HS-5 (cell line): ENCODE measurements at regions not wholly inside any gene's neighbourhood (a gene's known extent, or its start where the extent isn't known, plus 50 kb on each side); places are given as distances from the start of the nearest gene placed in this dataset.

Source experiments
- DNase-seq: peaks from one replicate; pipeline ENCODE4 v3.0.0-alpha.2; 2012; ENCODE audit warnings: low read depth

DNA sequence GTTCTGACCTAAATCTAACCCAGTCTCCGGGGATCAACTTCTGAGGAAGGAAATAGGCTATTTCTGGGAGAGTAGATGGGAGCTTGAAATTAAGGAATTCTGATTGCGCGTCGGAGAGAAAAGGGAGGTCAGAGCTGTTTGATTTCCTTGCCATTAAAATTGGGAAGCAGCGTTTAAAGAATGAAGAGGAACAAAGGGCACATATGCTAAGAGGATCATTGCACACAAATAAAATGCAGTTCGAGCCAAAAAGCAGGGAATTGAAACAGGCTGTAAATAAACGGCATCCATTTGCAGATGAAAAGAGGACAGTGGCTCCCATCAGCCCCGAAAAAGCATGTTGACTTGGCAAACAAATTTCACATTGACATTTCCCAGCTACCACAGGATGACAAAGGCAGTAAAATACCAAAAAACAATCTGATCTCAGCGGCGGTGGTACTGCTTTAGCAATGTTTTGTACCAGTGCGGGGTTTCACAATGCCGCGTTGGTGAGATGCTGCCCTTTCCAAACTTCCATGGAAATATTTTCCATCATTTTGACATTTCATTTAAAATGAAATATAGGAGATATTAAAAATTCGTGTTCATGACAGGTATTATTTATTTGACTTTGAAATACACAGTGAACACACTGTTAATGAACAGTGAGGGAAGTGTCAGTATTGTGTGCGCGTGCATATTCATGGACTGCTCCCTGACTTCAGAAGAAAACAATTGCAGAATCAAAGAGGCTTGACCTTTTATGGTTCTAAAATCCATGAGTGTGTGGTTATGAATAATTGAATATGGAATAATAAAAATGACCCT is 108.8 kb downstream of the SQOR start:
- no peak for DNase-seq

DNA sequence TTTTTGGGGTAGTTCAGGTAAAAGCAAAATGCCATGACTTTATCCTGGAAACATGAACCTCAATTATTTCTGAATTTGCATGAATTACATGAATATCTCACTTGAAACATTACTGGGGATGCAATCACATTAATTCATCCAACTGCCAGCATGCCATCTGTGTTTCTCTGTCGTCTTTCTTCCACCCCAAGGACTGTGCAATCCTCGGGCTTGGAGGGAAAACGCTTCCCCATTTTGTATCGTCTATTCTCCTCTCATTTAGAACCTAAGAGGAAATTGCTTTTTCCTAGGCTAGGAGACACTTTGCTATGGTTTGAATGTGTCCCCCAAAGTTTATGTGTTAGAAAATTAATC is 109.4 kb downstream of the SQOR start:
- no peak for DNase-seq

DNA sequence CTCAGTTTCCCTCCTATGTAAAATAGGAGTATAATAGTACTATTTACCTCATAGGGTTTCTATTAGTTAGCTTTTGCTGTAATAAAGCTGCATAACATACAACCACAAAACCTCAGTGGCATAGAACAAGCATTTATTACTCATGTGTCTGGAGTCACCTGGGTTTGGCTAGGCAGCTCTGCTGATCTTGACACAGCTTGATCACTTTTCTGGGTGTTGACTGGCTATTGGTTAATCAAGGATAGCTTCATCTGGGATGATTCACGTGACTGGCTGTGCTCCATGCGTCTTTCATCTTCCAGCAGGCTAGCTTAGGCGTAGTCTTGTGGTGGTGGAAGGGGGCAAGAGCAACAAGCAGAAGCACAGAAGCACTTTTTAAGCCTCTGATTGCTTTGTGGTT is 112.6 kb downstream of the SQOR start:
- DNase-seq = no peak

DNA sequence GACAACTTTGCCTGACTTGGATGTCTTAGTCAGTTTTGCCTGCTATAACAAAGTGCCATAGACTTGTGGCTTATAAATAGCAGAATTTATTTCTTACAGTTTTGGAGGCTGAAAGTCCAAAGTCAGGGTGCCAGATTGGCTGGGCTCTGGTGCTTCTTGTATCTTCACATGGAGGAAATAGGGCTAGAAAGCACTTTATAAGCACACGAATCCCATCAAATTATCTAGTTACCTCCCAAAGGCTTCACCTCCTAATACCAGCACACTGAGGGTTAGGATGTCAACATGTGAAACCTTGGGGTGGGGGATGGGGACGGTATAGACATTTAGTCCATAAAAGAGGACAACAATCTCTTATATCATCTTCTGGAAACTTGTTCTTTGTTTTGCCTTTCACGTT is 116.8 kb downstream of the SQOR start:
- DNase-seq = no peak

DNA sequence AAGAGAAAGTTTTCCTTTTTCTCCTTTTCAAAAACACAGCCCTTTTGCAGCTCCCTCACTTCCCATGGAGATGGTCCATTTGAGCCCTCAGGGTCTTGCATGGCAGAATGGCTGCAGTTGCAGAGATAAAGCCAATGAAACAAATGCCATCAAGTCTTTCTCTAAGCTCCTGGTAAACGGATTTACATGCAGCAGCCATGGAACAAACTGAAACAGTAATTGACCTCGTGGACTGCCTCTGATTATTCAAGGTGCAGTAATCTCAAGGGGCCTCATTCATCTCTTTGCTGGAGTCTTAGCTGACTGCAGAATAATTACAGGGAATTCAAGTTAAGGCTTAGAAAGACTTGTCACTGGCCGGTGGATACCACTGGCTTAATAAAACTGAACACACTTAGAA is 125.1 kb downstream of the SQOR start:
- DNase-seq = no peak

DNA sequence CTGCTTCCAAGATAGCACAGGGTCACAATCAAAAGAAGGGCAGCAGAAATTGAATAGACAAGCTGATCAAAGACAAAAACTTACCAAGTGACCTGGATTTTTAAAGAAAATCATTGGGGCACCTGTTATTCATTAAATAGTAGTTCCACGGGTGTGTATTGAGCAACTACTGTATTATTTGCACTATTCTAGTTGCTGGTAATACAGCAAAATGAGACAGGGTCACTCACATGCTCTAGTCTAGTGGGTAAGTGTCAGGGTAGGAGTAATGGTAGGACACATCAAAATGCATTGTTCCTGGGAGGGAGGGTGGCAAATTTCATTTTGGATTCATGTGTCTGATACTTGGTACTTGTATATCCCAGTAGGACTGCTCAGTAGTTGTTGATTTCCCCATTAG is 127.9 kb downstream of the SQOR start:
- DNase-seq = no peak

DNA sequence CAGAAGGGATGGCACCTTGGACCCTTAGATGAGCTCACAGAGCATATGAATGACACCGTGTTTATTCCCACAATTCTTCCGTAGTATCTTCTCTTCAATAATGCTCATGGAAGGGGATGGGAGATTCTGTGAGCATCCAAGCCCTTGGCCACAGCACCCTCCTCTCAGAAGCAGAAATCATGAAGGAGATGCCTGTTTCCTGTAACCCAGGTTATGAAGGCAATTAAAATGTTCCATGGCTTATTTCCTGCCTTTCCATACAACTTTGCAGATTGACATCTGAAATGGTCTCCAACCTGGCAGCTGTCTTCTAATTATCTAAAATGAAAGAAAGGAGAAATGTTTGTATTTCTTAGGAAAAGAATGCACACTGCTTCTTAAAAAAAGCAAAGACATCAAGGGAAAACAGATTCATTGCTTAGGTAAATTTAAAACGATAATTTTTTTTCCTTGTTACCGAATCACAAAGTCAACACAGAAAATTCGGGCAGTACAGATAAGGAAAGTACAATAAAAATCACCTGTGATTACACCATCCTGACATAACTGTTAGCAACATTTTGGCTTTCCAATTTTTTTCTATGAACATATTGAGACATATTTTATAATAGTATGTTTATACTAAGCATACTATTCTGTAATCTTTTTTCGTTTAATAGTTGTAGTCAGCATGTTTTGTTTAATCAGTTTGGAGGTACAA is 128.5 kb downstream of the SQOR start:
- DNase-seq = no peak

DNA sequence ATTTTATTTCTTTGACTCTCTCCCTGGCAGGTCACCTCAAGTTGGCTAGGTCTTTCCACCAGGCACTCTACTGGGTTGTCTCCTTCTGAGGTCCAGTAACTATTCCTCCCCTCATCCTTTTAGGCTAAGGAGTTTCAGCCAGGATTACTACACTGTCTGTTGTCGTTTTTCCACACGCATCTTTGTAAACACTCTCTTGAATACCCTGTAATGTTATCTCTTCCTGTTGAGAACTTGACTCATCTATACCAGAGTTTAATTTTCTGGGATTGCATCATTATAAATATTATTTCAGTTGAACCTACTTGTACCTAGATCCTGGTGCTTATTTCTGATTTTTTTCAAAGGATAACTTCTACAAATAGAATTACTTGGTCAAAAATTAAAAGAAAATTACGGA is 138.3 kb downstream of the SQOR start:
- no peak for DNase-seq

DNA sequence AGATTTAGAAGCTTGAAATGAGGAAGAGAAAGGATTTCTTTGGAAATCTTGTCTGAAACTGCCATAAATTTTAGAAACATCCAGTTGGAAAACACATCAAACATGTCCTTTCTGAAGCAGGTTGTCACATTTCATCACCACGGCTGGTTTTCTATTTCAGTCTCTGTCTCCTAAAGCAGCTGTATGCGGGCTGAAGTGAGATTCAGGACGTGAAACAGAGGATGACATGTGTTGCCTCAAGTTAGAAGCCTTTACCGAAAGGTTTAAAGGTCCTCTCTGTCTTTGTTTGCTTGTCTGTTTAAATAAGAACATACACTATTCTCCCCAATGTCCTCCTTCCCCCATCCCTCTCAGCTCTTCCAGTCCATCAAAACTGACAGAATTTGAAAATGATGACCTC is 141.9 kb downstream of the SQOR start:
- no peak for DNase-seq

DNA sequence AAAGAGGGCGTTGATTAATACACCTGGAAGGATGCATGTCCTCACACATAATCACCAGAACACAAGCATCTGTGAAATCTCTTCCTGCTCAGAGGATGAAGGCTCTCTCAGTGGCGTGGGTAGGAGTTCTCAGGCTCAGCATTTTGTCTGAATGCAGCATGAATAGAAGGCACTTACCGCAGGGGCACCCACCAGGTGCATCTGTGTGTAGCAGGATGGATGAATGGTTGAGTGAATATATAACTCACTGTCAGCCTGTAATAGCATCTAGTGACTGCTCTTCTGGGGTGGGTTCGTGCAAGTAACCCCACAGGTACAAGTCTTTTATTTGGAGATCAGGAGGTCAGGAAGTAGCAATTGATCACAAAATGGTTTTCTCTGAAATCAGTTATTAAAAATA is 143.0 kb downstream of the SQOR start:
- no peak for DNase-seq

DNA sequence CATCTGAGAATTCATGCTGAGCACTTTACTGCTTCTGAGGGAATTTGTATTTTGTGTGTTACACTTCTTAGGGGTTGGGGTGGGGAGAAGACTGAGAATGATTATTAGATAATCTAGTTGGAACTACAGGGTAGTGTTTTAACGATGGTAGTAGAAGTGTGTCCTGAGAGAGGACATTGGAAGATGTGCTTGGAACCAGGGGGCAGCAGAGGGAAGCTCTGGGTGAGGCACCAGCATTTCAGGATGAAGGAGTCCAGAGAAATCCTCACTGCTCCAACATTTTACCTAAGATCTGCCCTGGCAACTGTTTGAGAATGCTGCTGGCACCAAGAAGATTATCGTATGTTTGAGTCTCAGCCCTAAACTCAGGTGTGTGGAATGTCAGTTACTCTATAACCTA is 145.5 kb downstream of the SQOR start:
- DNase-seq = no peak

DNA sequence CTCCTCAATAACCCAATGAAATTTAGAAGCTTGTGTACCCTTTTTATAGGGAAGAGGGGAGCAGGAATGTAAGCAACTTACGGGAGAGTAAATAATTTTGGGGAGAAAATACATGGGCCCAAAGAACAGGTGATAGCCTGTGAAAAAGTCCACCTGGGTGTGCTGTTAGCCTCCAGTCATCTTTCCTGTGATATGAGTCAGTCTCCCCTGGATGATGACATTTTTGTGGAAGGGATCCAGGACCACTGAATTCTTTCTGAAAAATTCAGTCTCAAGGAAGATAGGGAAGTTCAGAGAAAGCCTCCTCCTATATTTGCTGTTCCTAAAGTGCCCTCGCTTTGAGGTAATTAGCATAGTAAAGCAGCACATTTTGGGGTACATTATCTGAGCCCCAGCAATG is 149.8 kb downstream of the SQOR start:
- no peak for DNase-seq

DNA sequence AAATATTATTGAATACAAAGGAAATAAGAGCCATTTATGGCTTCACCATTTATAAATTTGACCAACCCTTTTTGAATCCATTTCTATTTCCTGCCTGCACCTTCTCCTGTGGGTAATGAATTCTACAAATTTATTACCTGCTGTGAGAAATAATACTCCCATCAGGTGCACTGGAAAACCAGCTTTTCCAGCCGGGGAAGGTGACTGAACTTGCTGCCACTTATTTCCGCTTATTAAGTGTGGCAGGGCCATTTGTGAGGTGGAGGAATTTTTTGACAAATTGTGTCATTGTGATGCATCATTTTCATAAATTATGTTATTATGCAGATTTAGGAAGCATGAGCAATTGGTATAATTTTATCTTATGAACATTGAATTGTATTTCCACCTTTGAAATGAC is 151.1 kb downstream of the SQOR start:
- DNase-seq = no peak

DNA sequence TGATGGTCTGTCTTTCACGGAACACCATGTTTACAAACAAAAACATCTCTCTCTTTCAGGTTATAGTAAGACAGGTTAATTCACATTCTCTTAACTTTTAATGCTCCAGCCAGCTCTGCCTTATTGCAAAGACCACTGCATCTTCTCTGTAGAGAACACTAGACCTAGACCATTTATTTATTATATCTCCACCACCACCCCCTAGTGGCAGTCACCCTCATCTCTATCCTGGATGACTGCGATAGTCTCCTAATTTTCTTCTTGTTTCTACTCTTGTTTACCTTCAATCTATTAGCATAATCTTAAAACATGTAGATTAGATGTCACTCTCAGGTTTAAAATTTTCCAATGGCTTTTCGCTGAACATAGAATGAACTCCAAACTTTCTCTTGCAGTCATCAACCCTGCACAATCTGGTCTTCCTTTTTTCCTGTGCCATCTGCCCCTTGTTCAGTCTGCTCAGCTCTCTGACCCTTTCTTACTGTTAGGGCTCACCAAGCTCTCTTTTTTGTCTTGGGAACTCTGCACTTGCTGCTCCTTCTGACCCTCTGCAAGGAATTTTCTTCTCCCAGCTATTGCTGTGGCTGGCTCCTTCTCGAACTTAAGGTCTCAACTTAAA is 155.6 kb downstream of the SQOR start:
- DNase-seq = no peak

DNA sequence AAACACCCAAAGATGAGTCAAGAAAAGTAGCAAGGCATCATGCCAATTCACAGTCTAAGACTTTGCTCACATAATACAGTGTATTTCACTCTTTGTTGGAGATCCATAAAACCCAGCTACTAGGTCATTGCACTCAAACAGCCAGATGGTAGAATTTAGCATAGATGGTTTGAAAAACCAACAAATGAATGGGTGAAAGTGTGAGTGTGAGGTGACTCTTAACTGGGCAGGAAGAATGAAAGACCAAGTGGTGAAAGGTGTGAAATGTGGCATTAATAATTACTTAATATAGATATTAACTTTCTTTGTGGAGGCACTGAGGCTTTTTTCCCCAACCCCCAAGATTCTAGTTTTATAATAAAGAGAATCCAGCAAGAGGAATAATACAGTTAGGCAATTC is 159.5 kb downstream of the SQOR start:
- DNase-seq = no peak

DNA sequence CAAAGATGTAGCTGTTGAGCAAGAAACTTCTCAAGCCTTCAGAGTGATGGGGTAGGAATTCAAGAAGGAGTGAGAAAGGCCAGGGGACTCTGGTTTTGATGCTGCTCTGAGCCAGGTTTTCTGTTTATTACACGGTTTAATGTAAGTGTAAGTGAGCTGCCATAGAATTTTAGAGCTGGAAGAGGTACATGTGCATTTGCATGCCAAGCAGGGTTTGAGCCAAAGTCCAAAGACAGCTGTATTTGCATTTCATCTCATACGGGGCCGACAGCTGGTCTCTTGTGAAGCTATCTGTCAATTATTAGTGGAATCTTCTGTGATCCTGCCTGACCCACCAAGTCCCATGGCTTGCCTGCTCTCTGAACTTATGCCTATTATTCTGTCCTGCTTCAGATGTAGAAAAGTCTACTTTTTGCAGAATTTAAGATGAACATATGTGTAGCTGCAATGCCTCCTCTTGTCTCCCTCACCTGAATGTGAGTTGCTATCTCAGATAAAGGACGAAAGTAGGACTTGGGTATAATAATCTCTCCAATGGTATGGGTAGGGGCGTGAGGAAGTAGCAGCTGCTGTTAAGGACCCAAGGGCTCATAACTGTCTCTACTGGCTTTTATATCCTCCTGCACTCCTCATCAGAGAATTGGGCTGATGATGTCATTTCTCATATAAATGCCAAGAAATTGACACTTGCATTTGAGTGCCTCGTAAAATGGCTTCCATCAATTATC is 160.0 kb downstream of the SQOR start:
- no peak for DNase-seq

DNA sequence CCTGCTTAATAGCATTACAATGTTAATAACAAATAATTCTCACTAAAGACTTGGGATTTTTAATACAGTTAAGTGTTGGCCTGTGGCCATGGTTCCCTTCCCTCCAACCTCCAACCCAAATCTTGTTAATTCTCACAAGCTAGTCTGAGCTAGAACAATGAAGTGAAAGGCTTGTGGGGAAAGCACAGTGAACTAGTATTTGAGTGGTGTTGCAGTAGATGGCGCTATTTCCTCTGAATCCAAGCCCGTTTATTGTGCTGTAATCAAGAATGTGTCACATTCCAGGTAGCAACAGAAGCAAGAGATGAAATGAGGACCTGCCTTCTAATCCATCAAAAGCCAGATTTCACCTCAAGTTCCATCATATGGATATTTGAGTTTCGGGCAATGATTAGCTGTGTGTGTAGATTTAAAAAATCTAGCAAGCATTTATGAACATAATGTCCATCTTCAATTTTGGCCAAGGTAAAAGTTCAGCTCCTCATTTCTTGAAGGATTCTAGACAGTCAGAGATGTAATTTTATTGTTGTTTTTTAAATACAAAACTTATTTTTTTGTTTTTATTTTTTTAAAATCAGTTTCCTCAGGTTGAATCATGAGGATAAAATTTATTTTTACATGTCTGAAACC is 160.7 kb downstream of the SQOR start:
- DNase-seq = no peak

DNA sequence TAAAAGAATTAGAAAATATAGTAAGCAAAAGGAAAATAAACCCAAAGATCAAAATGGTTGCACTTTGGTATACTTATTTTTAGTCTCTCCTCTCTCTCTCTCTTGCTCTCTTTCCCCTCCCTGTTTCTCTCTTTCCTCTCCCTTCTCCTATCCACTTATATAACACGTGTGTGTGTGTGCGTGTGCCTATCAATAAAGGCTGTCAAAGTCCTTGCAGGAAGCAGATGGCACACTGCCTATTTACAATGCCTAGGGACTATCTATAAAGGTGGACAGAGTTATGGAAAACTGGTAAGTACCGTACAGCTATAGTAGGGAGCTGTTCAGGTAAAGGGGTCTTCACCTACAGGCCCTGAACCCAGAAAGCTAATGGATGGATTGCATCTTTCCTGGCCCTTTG is 161.6 kb downstream of the SQOR start:
- no peak for DNase-seq

DNA sequence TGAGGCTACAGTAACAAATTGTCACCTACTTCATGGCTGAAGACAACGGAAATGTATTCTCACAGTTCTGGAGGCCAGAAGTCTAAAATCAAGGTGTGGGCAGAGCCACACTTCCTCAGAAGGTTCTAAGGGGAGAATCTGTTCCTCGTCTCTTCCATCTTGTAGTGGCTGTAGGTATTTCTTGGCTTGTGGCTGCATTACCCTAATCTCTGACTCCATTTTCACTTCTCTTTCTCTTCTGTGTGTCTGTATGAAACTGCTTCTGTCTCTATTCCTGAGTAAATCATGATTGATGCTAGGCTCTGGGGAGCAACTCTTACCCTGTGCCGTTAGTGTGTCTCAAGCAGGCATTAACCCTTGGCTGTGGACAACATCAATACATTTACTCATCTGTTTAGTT is 164.7 kb downstream of the SQOR start:
- DNase-seq = no peak

DNA sequence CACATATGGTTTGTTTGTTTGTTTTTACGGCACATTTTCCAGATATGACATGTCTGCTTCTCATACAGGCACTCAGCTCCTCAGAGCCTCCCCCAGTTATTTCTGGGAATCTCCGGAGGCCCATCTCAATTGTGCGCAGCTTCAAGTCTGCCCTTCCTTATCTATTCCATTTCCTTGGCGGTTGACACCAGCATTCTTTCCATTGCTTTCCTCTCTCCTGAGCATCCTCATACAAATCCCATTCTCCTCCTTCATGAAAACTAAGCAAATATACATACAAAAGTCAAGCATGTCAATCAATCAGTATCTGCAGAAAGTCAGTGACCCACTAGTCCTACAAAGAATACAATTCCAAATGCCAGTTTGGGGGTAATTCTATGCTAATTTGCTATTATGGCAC is 166.7 kb downstream of the SQOR start:
- no peak for DNase-seq

DNA sequence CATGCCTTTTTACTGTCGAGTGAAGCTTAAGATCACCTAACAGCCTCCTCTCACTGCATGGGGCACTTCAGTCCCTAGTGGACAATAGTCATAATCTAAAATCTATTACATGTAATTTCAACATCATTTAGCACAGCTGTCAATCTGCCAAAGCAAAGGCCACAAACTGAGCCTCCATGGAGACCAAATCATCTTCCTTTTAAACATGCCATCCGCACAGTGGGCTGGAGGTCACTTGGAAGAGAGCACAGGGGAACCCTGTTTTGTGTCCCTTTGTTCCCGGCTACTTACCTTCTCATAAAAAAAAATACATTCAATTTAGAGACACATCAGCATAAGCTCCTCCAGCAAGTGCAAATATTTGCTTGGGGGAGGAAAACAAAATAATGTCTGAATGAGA is 167.3 kb downstream of the SQOR start:
- no peak for DNase-seq

DNA sequence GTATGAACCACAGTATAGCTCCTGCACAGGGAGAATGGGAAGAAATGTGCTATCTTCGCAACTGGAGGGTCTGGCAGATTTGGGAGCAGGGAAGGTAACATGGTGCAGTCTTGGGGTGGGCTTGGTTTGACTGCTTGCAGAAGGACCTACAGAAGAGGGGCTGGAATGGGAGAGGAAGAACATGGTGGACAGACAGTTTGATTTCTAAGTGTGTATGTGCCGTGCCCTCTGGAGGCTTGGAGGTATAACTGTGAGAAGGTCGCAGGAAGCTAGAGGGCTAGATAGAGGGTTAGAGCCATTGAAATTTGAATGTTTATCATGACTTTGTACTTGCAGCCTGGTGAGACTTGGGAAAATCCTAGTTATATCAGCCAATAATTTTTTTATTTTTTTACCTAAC is 169.2 kb downstream of the SQOR start:
- no peak for DNase-seq
